H1 (cell line): ENCODE measurements at regions not wholly inside any gene's neighbourhood (a gene's known extent, or its start where the extent isn't known, plus 50 kb on each side); places are given as distances from the start of the nearest gene placed in this dataset.

Experiments
- CTCF ChIA-PET: fragments of 300-600 bp; sonication (Branson Sonifier 250); formaldehyde crosslinking; loops from one replicate; lab custom pipeline; 2021; ENCODE audit not compliant: partially characterized antibody; lab: Charles Lee
- POLR2A ChIA-PET: fragments of 300-600 bp; sonication (Branson Sonifier 250); formaldehyde crosslinking; loops from one replicate; lab custom pipeline; 2021; ENCODE audit warnings: inconsistent platforms; ENCODE audit not compliant: partially characterized antibody; lab: Charles Lee
- DNase-seq, 2 experiments: peaks; one replicate each; pipeline versions ENCODE4 v3.0.0 to v3.0.0-alpha.2; 2010 to 2022; ENCODE audit warnings: low spot score in 2 of 2, low read depth in 1 of 2, mixed read lengths in 1 of 2
- FAIRE-seq: peaks from 2 replicates; lab custom pipeline; 2011; peaks lifted over from hg19 to GRCh38; lab: Jason Lieb, UNC
- H2AFZ ChIP-seq: 2 replicates; pipeline ENCODE4 v1.8.1; 2012; ENCODE audit warnings: low read length, inconsistent platforms
- H2AK5ac ChIP-seq: 2 replicates; pipeline ENCODE4 v1.6.1; 2013; ENCODE audit warnings: low read depth, low read length
- H2BK120ac ChIP-seq: replicated peaks from 2 replicates; pipeline ENCODE3; 2013; ENCODE audit warnings: low read depth, low read length, inconsistent platforms
- H2BK12ac ChIP-seq: 2 replicates; pipeline ENCODE4 v1.6.1; 2013; ENCODE audit warnings: low read depth, low read length
- H2BK15ac ChIP-seq: 2 replicates; pipeline ENCODE4 v1.6.1; 2013; ENCODE audit warnings: low read length
- H2BK20ac ChIP-seq: 2 replicates; pipeline ENCODE4 v1.6.1; 2013; ENCODE audit warnings: low read length
- H2BK5ac ChIP-seq: 2 replicates; pipeline ENCODE4 v1.6.1; 2013; ENCODE audit warnings: low read depth, low read length
- H3K14ac ChIP-seq: 2 replicates; pipeline ENCODE4 v1.6.1; 2013; ENCODE audit warnings: inconsistent platforms; ENCODE audit not compliant: insufficient read length
- H3K18ac ChIP-seq: 2 replicates; pipeline ENCODE4 v1.6.1; 2013; ENCODE audit warnings: low read length; ENCODE audit errors: extremely low read depth
- H3K23ac ChIP-seq: 2 replicates; pipeline ENCODE4 v1.6.1; 2013; ENCODE audit warnings: inconsistent platforms; ENCODE audit not compliant: insufficient read length
- H3K23me2 ChIP-seq: 2 replicates; pipeline ENCODE4 v1.6.1; 2013; ENCODE audit warnings: low read depth, low read length
- H3K27ac ChIP-seq: 2 replicates; pipeline ENCODE4 v1.6.1; 2011; ENCODE audit warnings: low read depth, low read length, inconsistent platforms
- H3K27me3 ChIP-seq, 4 experiments: replicated peaks in 1 of 4; 1 replicate in 1 of 4; 2 replicates in 3 of 4; pipeline versions ENCODE4 v1.6.1 to v1.8.1; 2011 to 2013; ENCODE audit warnings: low read length in 3 of 4, mild to moderate bottlenecking in 3 of 4, inconsistent platforms in 2 of 4, mixed read lengths in 2 of 4, moderate library complexity in 1 of 4; ENCODE audit not compliant: control insufficient read depth in 3 of 4, insufficient read depth in 3 of 4; ENCODE audit errors: extremely low read depth in 1 of 4
- H3K36me3 ChIP-seq, 4 experiments: 2 replicates each; pipeline versions ENCODE4 v1.6.1 to v1.8.1; 2011 to 2013; ENCODE audit warnings: mild to moderate bottlenecking in 4 of 4, low read length in 3 of 4, moderate library complexity in 2 of 4, control low read depth in 1 of 4, inconsistent platforms in 1 of 4; ENCODE audit not compliant: insufficient read depth in 4 of 4, control insufficient read depth in 2 of 4
- H3K4ac ChIP-seq: replicated peaks from 2 replicates; pipeline ENCODE3; 2013; ENCODE audit warnings: low read length, low read depth, mixed read lengths, inconsistent platforms; ENCODE audit not compliant: insufficient read length
- H3K4me1 ChIP-seq, 4 experiments: replicated peaks in 1 of 4; 1 replicate in 1 of 4; 2 replicates in 3 of 4; pipeline versions ENCODE4 v1.6.1 to v1.8.1; 2011 to 2013; ENCODE audit warnings: low read length in 3 of 4, inconsistent platforms in 2 of 4, mixed read lengths in 1 of 4; ENCODE audit not compliant: insufficient read depth in 4 of 4, control insufficient read depth in 3 of 4
- H3K4me2 ChIP-seq, 2 experiments: 2 replicates each; pipeline versions ENCODE4 v1.6.1 to v1.8.1; 2011 to 2013; ENCODE audit warnings: low read depth in 2 of 2, low read length in 2 of 2, control low read depth in 1 of 2, inconsistent platforms in 1 of 2, mild to moderate bottlenecking in 1 of 2; ENCODE audit not compliant: insufficient read depth in 1 of 2
- H3K4me3 ChIP-seq, 4 experiments: fragments of 200-600, 300-600 bp in 1 of 4; sonication (generic), shearing (Covaris generic), sonication (Bioruptor Twin) in 1 of 4; 2 replicates each; pipeline versions ENCODE4 v1.5.1 to v1.8.1; 2011 to 2016; ENCODE audit warnings: low read length in 4 of 4, low read depth in 3 of 4, control low read depth in 2 of 4, inconsistent platforms in 2 of 4, mild to moderate bottlenecking in 2 of 4, mixed read lengths in 1 of 4, moderate library complexity in 1 of 4; ENCODE audit not compliant: insufficient read depth in 2 of 4; ENCODE audit errors: extremely low read depth in 1 of 4
- H3K56ac ChIP-seq: replicated peaks from 2 replicates; pipeline ENCODE3; 2013; ENCODE audit warnings: low read depth, mild to moderate bottlenecking, mixed read lengths, low read length, inconsistent platforms; ENCODE audit not compliant: insufficient read length
- H3K79me1 ChIP-seq: 2 replicates; pipeline ENCODE4 v1.6.1; 2013; ENCODE audit warnings: low read depth, low read length, control low read depth
- H3K79me2 ChIP-seq, 2 experiments: 2 replicates each; pipeline versions ENCODE4 v1.6.1 to v1.8.1; 2012 to 2013; ENCODE audit warnings: low read length in 2 of 2, mild to moderate bottlenecking in 2 of 2, inconsistent platforms in 1 of 2; ENCODE audit not compliant: insufficient read depth in 2 of 2, control insufficient read depth in 1 of 2
- H3K9ac ChIP-seq, 4 experiments: replicated peaks in 1 of 4; 1 replicate in 1 of 4; 2 replicates in 3 of 4; pipeline versions ENCODE4 v1.6.1 to v1.8.1; 2011 to 2013; ENCODE audit warnings: low read depth in 3 of 4, low read length in 3 of 4, control low read depth in 2 of 4, mild to moderate bottlenecking in 2 of 4, moderate library complexity in 2 of 4, inconsistent platforms in 1 of 4; ENCODE audit errors: extremely low read depth in 1 of 4
- H3K9me3 ChIP-seq, 2 experiments: 2 replicates each; pipeline versions ENCODE4 v1.6.1 to v1.8.1; 2012 to 2013; ENCODE audit warnings: mild to moderate bottlenecking in 2 of 2, moderate library complexity in 2 of 2, control low read depth in 1 of 2, inconsistent platforms in 1 of 2, low read depth in 1 of 2, low read length in 1 of 2, mixed read lengths in 1 of 2; ENCODE audit not compliant: insufficient read depth in 2 of 2
- H4K20me1 ChIP-seq, 2 experiments: replicated peaks in 1 of 2; 2 replicates each; pipeline versions ENCODE3 to v1.8.1; 2011 to 2013; ENCODE audit warnings: inconsistent platforms in 2 of 2, low read length in 2 of 2, mild to moderate bottlenecking in 1 of 2; ENCODE audit not compliant: insufficient read depth in 2 of 2, control insufficient read depth in 1 of 2
- H4K5ac ChIP-seq: 2 replicates; pipeline ENCODE4 v1.6.1; 2013; ENCODE audit warnings: low read length, low read depth, mixed read lengths, inconsistent platforms; ENCODE audit not compliant: insufficient read length
- H4K8ac ChIP-seq: 2 replicates; pipeline ENCODE4 v1.8.0; 2013; ENCODE audit warnings: mild to moderate bottlenecking, moderate library complexity, low read length, inconsistent platforms; ENCODE audit not compliant: insufficient read depth; ENCODE audit errors: extremely low read depth
- H4K91ac ChIP-seq: replicated peaks from 2 replicates; pipeline ENCODE3; 2013; ENCODE audit warnings: low read length, mixed read lengths, inconsistent platforms; ENCODE audit not compliant: insufficient read length
- BCL11A ChIP-seq, 2 experiments: IDR thresholded peaks; one replicate each; pipeline ENCODE4 v1.6.1; 2011; ENCODE audit warnings: low read depth in 2 of 2, low read length in 2 of 2, mild to moderate bottlenecking in 2 of 2
- BRCA1 ChIP-seq: IDR thresholded peaks from 2 replicates; pipeline ENCODE4 v1.6.1; 2012; ENCODE audit warnings: low read depth, low read length, improper control_type of control experiment
- CEBPB ChIP-seq: IDR thresholded peaks from 2 replicates; pipeline ENCODE4 v1.6.1; 2012; ENCODE audit warnings: low read depth, low read length
- EZH2 ChIP-seq: fragments of 200-600 bp; sonication (generic); IDR thresholded peaks from 2 replicates; pipeline ENCODE4 v1.7.1; 2012; ENCODE audit warnings: low read depth, mild to moderate bottlenecking, moderate library complexity, low read length, inconsistent platforms; ENCODE audit not compliant: severe bottlenecking
- JUN ChIP-seq: IDR thresholded peaks from 2 replicates; pipeline ENCODE4 v1.6.1; 2011; ENCODE audit warnings: low read depth, mild to moderate bottlenecking, improper control_type of control experiment, low read length
- NANOG ChIP-seq: IDR thresholded peaks from 2 replicates; pipeline ENCODE4 v1.6.1; 2011; ENCODE audit warnings: low read length, low read depth, mild to moderate bottlenecking, inconsistent platforms; ENCODE audit not compliant: insufficient read depth, poor library complexity, severe bottlenecking
- POLR2A ChIP-seq, 2 experiments: IDR thresholded peaks; 1 replicate in 1 of 2; 2 replicates in 1 of 2; pipeline ENCODE4 v1.6.1; 2011; ENCODE audit warnings: low read depth in 2 of 2, low read length in 2 of 2, mild to moderate bottlenecking in 2 of 2; ENCODE audit errors: control extremely low read depth in 1 of 2
- POU5F1 ChIP-seq: IDR thresholded peaks from 2 replicates; pipeline ENCODE4 v1.6.1; 2011; ENCODE audit warnings: low read depth, mild to moderate bottlenecking, low read length, moderate library complexity
- RAD21 ChIP-seq, 2 experiments: IDR thresholded peaks in 1 of 2; conservative IDR thresholded peaks in 1 of 2; 2 replicates each; pipeline ENCODE4 v1.6.1; 2011; ENCODE audit warnings: low read depth in 2 of 2, low read length in 2 of 2, improper control_type of control experiment in 1 of 2, inconsistent platforms in 1 of 2, mild to moderate bottlenecking in 1 of 2, moderate library complexity in 1 of 2
- RNF2 ChIP-seq: fragments of 200-900, 300-1000 bp; sonication (generic); IDR thresholded peaks from 2 replicates; pipeline ENCODE4 v1.7.1; 2016; ENCODE audit warnings: borderline replicate concordance, low read depth, mild to moderate bottlenecking, antibody characterized with exemption, low read length; ENCODE audit not compliant: poor library complexity, severe bottlenecking; ENCODE audit errors: missing control alignments
- RXRA ChIP-seq: IDR thresholded peaks from 2 replicates; pipeline ENCODE4 v1.6.1; 2011; ENCODE audit warnings: low read depth, mild to moderate bottlenecking, low read length, moderate library complexity; ENCODE audit not compliant: insufficient read depth
- SIRT6 ChIP-seq: IDR thresholded peaks from one replicate; pipeline ENCODE4 v1.7.1; 2012; ENCODE audit warnings: low read length, inconsistent platforms
- SP1 ChIP-seq: IDR thresholded peaks from 2 replicates; pipeline ENCODE4 v1.6.1; 2011; ENCODE audit warnings: low read depth, low read length
- SRF ChIP-seq: IDR thresholded peaks from 2 replicates; pipeline ENCODE4 v1.6.1; 2011; ENCODE audit warnings: mild to moderate bottlenecking, low read depth, low read length, moderate library complexity
- TBP ChIP-seq: IDR thresholded peaks from 2 replicates; pipeline ENCODE4 v1.6.1; 2011; ENCODE audit warnings: low read depth, low read length, improper control_type of control experiment
- ZNF274 ChIP-seq: IDR thresholded peaks from 2 replicates; pipeline ENCODE4 v1.7.0; 2012; ENCODE audit warnings: low read length, borderline replicate concordance; ENCODE audit errors: extremely low read depth
- WGBS, 2 experiments: shearing (Covaris generic) in 1 of 2; methylation state at CpG; one replicate each; pipeline versions ENCODE4 v1.1.6 to v1.1.7; 2013 to 2015; ENCODE audit warnings: low lambda C conversion rate in 2 of 2, mixed read lengths in 2 of 2, inconsistent platforms in 1 of 2, low coverage in 1 of 2, missing lambda C conversion rate in 1 of 2; ENCODE audit not compliant: insufficient replicate concordance in 2 of 2, insufficient coverage in 1 of 2, insufficient read length in 1 of 2; ENCODE audit errors: extremely low coverage in 1 of 2, missing lambda C conversion rate in 1 of 2; 5-methylcytosine and 5-hydroxymethylcytosine counted together

DNA sequence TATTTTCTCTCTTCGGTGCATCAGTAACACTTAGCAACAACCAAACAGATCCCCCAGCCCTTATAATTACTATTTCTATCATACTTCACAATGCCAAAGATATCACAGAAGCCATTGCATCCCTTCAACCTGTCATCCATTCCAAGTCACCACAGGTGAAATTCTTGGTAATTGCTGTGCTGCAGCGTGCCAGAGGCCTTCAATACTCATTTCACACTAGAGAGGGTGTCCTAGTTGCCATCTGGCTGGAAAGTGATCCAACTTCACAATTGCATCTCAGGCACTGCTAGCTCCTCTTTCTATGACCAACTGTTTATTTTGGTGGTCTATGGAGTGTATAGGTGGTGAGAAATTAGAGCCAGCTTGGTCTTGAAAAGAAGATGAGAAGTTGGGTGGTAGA is 131.2 kb downstream of the NUP35 start:
- WGBS, 2 experiments, result 93% methylated on average over 2 of the region's 2 CpGs; no CpG with 5 or more reads in 1 of the 2 experiments
- TF ChIP-seq BCL11A (IDR thresholded peaks at IDR 0.05; ENCODE audit: low read depth in 2 of 2, low read length in 2 of 2), result no peak
- TF ChIP-seq CEBPB, result no peak
- no peak for TF ChIP-seq RAD21 (IDR thresholded peaks at IDR 0.05 in 1 of 2, conservative IDR thresholded peaks at IDR 0.05 in 1 of 2; ENCODE audit: low read depth in 2 of 2, low read length in 2 of 2)
- no peak for TF ChIP-seq SIRT6
- no peak for TF ChIP-seq RNF2
- no peak for TF ChIP-seq NANOG
- no peak for TF ChIP-seq POLR2A (IDR thresholded peaks at IDR 0.05; ENCODE audit: control extremely low read depth in 1 of 2, low read depth in 2 of 2, low read length in 2 of 2)
- TF ChIP-seq SRF, result no peak
- no peak for TF ChIP-seq JUN
- TF ChIP-seq POU5F1, result no peak
- TF ChIP-seq TBP, result no peak
- TF ChIP-seq RXRA, result no peak
- TF ChIP-seq EZH2, result no peak
- no peak for TF ChIP-seq SP1
- no peak for TF ChIP-seq BRCA1
- TF ChIP-seq ZNF274, result no peak

More for the DNA sequence above, 131.2 kb downstream of the NUP35 start:
- Histone ChIP-seq H3K79me1 (no peaks in the 10 kb centered on the region), H4K8ac (no peak overlapping the region), H3K9me3 (no peaks in the 10 kb centered on the region), H3K9ac (no peak overlapping the region), H3K23me2 (no peaks in the 10 kb centered on the region), H3K4me3 (no peak overlapping the region), H2BK20ac (no peak overlapping the region), H3K4ac (peak overlapping the region; percentile 14), H3K27me3 (no peaks in the 10 kb centered on the region), H4K20me1 (no peaks in the 10 kb centered on the region), H2BK15ac (no peak overlapping the region), H3K79me2 (no peaks in the 10 kb centered on the region), H3K4me1 (peaks cover 0 to 3% (median 1%) of the 10 kb centered on the region in 4 experiments; a peak in 4 of 7 replicates), H4K91ac (no peak overlapping the region), H4K5ac (no peak overlapping the region), H3K27ac (no peak overlapping the region), H3K23ac (no peak overlapping the region), H3K4me2 (no peak overlapping the region), H3K56ac (no peak overlapping the region), H3K36me3 (no peaks in the 10 kb centered on the region), H3K14ac (no peak overlapping the region), H2BK12ac (no peak overlapping the region), H2AFZ (no peak overlapping the region), H3K18ac (no peak overlapping the region), H2AK5ac (no peak overlapping the region), H2BK5ac (no peak overlapping the region), H2BK120ac (no peak overlapping the region)
- CTCF ChIA-PET, result interaction anchor here (0.6 to 1.9 kb wide), 4 partner anchors 10 to 259 kb away, joined by 3 to 12 read pairs (median 3); no protein-coding TSS in a partner anchor
- FAIRE-seq (no peak), DNase-seq (no peak)
- POLR2A ChIA-PET, result no interaction called here
